ENCODE measurements at regions not wholly inside any gene's neighbourhood (a gene's known extent, or its start where the extent isn't known, plus 50 kb on each side); places are given as distances from the start of the nearest gene placed in this dataset.

DNA sequence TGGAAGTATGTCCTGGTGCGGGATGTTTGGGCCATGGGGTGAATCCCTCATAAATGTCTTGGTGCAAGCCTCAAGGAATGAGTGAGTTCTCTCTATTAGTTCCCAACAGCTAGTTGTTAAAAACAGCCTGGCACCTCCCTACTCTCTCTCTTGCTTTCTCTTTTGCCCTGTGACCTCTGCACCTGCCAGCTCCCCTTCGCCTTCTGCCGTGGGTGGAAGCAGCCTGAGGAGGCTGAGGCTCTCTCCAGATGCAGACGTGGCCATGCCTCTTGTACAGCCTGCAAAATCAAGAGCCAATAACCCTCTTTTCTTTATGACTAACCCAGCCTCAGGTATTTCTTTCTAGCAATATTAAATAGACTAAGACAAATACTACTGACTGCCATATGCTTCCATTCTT, 210.3 kb downstream of the POM121L12 start:
- Histone ChIP-seq H3K79me1 (replicated peaks; ENCODE audit: low read length, poor library complexity, severe bottlenecking) (no peaks in the 10 kb centered on the region), H3K4ac (ENCODE audit: low read depth in 1 of 2, low read length in 2 of 2) (no peak overlapping the region), H2BK5ac (ENCODE audit: low read depth, low read length, poor library complexity, severe bottlenecking) (no peak overlapping the region), H3K4me2 (ENCODE audit: low read length, poor library complexity, severe bottlenecking) (no peak overlapping the region), H3K27me3 (ENCODE audit: control insufficient read depth in 1 of 2, insufficient read depth in 1 of 2, low read length in 2 of 2) (no peaks in the 10 kb centered on the region), H3K9me3 (ENCODE audit: control insufficient read depth, low read length) (peaks cover 2% of the 10 kb centered on the region), H2BK12ac (ENCODE audit: low read length in 2 of 2) (no peak overlapping the region), H3K18ac (ENCODE audit: low read depth in 1 of 2, low read length in 2 of 2) (no peak overlapping the region), H2BK15ac (ENCODE audit: low read depth, poor library complexity, severe bottlenecking) (no peak overlapping the region), H4K8ac (ENCODE audit: low read length) (no peak overlapping the region), H3K23ac (ENCODE audit: low read length in 2 of 2) (no peak overlapping the region), H3K14ac (ENCODE audit: low read length in 2 of 2) (no peak overlapping the region), H3K4me1 (ENCODE audit: control insufficient read depth, insufficient read depth, low read depth, low read length) (no peaks in the 10 kb centered on the region), H2AK5ac (ENCODE audit: low read length, severe bottlenecking) (no peak overlapping the region), H3K9ac (ENCODE audit: low read length) (no peak overlapping the region), H3K4me3 (ENCODE audit: insufficient read depth in 1 of 2, low read depth in 1 of 2, low read length in 2 of 2) (no peak overlapping the region), H3K27ac (ENCODE audit: low read length, poor library complexity, severe bottlenecking) (no peak overlapping the region), H4K91ac (ENCODE audit: low read length) (no peak overlapping the region), H2BK120ac (ENCODE audit: low read depth, low read length) (no peak overlapping the region), H3K36me3 (ENCODE audit: control insufficient read depth in 1 of 2, insufficient read depth in 2 of 2, low read depth in 1 of 2, low read length in 2 of 2) (no peaks in the 10 kb centered on the region), H2AFZ (ENCODE audit: low read depth, low read length) (no peak overlapping the region)
- WGBS = 73% methylated on average over 4 of the region's 4 CpGs
- no peak for DNase-seq

DNA sequence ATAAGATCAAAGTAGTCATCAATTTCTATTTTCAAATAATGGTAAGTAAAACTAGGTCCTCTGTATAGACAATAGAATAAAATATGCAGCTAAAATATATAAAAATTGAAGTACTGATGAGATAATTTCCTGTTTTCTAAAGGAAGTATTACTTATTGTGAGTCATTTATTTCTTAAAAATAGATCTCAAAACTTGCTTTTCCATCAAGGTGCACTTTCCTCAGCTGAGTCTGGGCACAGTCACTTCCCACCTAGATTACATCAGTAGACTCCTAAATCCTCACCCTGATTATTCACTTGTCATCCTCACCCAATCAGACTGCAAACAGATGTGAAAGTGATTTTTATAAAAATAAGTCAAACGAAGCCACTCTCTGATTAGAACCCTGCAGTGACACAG, 211.5 kb downstream of the POM121L12 start:
- no peak overlapping the region for H3K4me2 ChIP-seq (ENCODE audit: low read length, poor library complexity, severe bottlenecking)
- H3K9ac ChIP-seq (ENCODE audit: low read length) = no peak overlapping the region
- H3K4ac ChIP-seq (ENCODE audit: low read depth in 1 of 2, low read length in 2 of 2) = no peak overlapping the region
- H2BK15ac ChIP-seq (ENCODE audit: low read depth, poor library complexity, severe bottlenecking) = no peak overlapping the region
- H2BK5ac ChIP-seq (ENCODE audit: low read depth, low read length, poor library complexity, severe bottlenecking) = no peak overlapping the region
- no peak overlapping the region for H3K18ac ChIP-seq (ENCODE audit: low read depth in 1 of 2, low read length in 2 of 2)
- H3K36me3 ChIP-seq (ENCODE audit: control insufficient read depth in 1 of 2, insufficient read depth in 2 of 2, low read depth in 1 of 2, low read length in 2 of 2) = no peaks in the 10 kb centered on the region
- H2AFZ ChIP-seq (ENCODE audit: low read depth, low read length) = no peak overlapping the region
- no peak overlapping the region for H3K27ac ChIP-seq (ENCODE audit: low read length, poor library complexity, severe bottlenecking)
- no peak overlapping the region for H2BK120ac ChIP-seq (ENCODE audit: low read depth, low read length)
- 73% methylated on average over 1 of the region's 1 CpG for WGBS
- H3K14ac ChIP-seq (ENCODE audit: low read length in 2 of 2) = no peak overlapping the region
- H3K23ac ChIP-seq (ENCODE audit: low read length in 2 of 2) = no peak overlapping the region
- DNase-seq = no peak
- H3K4me1 ChIP-seq (ENCODE audit: control insufficient read depth, insufficient read depth, low read depth, low read length) = no peaks in the 10 kb centered on the region
- no peak overlapping the region for H3K4me3 ChIP-seq (ENCODE audit: insufficient read depth in 1 of 2, low read depth in 1 of 2, low read length in 2 of 2)
- H3K9me3 ChIP-seq (ENCODE audit: control insufficient read depth, low read length) = peaks cover 2% of the 10 kb centered on the region
- H4K8ac ChIP-seq (ENCODE audit: low read length) = no peak overlapping the region
- no peak overlapping the region for H2BK12ac ChIP-seq (ENCODE audit: low read length in 2 of 2)
- H3K27me3 ChIP-seq (ENCODE audit: control insufficient read depth in 1 of 2, insufficient read depth in 1 of 2, low read length in 2 of 2) = no peaks in the 10 kb centered on the region
- no peak overlapping the region for H2AK5ac ChIP-seq (ENCODE audit: low read length, severe bottlenecking)
- H3K79me1 ChIP-seq (replicated peaks; ENCODE audit: low read length, poor library complexity, severe bottlenecking) = no peaks in the 10 kb centered on the region
- no peak overlapping the region for H4K91ac ChIP-seq (ENCODE audit: low read length)

DNA sequence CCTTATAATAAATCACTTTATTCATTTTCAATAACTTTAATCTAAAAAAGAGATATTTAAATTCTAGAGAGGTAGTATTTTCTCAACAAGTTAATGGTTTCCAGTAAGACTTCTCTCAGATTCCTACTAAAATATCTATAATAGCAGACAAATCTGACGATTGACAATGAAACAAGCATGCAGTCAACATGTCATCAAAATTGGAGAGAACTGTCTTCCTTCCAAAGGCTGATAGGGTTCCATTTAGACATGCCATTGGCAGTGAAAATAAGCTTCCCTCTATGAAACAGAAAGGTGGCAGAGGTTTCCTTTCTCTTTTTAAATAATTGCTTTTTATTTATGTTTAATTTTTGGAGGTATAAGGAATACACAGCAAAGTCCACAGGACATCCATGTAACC, 217.1 kb downstream of the POM121L12 start:
- WGBS = 92% methylated on average over 1 of the region's 1 CpG
- H3K79me1 ChIP-seq (replicated peaks; ENCODE audit: low read length, poor library complexity, severe bottlenecking) = no peaks in the 10 kb centered on the region
- H3K4me3 ChIP-seq (ENCODE audit: insufficient read depth in 1 of 2, low read depth in 1 of 2, low read length in 2 of 2) = no peak overlapping the region
- H2AK5ac ChIP-seq (ENCODE audit: low read length, severe bottlenecking) = no peak overlapping the region
- no peak overlapping the region for H2BK12ac ChIP-seq (ENCODE audit: low read length in 2 of 2)
- no peak overlapping the region for H3K14ac ChIP-seq (ENCODE audit: low read length in 2 of 2)
- no peak overlapping the region for H2BK15ac ChIP-seq (ENCODE audit: low read depth, poor library complexity, severe bottlenecking)
- H2BK120ac ChIP-seq (ENCODE audit: low read depth, low read length) = no peak overlapping the region
- no peaks in the 10 kb centered on the region for H3K27me3 ChIP-seq (ENCODE audit: control insufficient read depth in 1 of 2, insufficient read depth in 1 of 2, low read length in 2 of 2)
- no peak overlapping the region for H3K4ac ChIP-seq (ENCODE audit: low read depth in 1 of 2, low read length in 2 of 2)
- H3K4me1 ChIP-seq (ENCODE audit: control insufficient read depth, insufficient read depth, low read depth, low read length) = no peaks in the 10 kb centered on the region
- H2BK5ac ChIP-seq (ENCODE audit: low read depth, low read length, poor library complexity, severe bottlenecking) = no peak overlapping the region
- H3K27ac ChIP-seq (ENCODE audit: low read length, poor library complexity, severe bottlenecking) = no peak overlapping the region
- H3K18ac ChIP-seq (ENCODE audit: low read depth in 1 of 2, low read length in 2 of 2) = no peak overlapping the region
- no peak overlapping the region for H3K23ac ChIP-seq (ENCODE audit: low read length in 2 of 2)
- H2AFZ ChIP-seq (ENCODE audit: low read depth, low read length) = no peak overlapping the region
- no peak for DNase-seq
- H3K9ac ChIP-seq (ENCODE audit: low read length) = no peak overlapping the region
- no peak overlapping the region for H4K8ac ChIP-seq (ENCODE audit: low read length)
- no peaks in the 10 kb centered on the region for H3K36me3 ChIP-seq (ENCODE audit: control insufficient read depth in 1 of 2, insufficient read depth in 2 of 2, low read depth in 1 of 2, low read length in 2 of 2)
- no peak overlapping the region for H3K4me2 ChIP-seq (ENCODE audit: low read length, poor library complexity, severe bottlenecking)
- H3K9me3 ChIP-seq (ENCODE audit: control insufficient read depth, low read length) = no peaks in the 10 kb centered on the region
- no peak overlapping the region for H4K91ac ChIP-seq (ENCODE audit: low read length)

DNA sequence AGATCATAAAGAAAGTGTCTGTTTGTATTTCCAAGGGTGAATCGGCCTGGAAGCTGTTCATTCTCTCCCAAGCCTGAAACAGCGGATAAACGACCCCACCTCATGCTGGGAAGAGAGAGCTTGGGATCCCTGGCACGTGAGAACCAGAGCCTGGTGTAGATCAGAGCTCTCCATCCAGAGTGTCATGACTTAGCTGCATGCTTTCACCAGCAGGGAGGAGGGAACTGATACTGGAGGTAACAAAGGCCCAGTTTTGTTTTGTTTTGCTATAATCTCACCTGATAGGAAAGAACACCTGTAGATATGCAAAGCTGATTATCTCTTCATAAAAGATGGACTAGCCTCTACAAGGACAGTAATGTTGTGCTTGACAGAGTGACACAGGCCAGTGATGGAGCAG, 236.6 kb downstream of the POM121L12 start:
- Histone ChIP-seq H3K14ac (ENCODE audit: low read length in 2 of 2) (no peak overlapping the region), H2AFZ (ENCODE audit: low read depth, low read length) (no peak overlapping the region), H3K36me3 (ENCODE audit: control insufficient read depth in 1 of 2, insufficient read depth in 2 of 2, low read depth in 1 of 2, low read length in 2 of 2) (no peaks in the 10 kb centered on the region), H2BK15ac (ENCODE audit: low read depth, poor library complexity, severe bottlenecking) (no peak overlapping the region), H4K91ac (ENCODE audit: low read length) (no peak overlapping the region), H2BK120ac (ENCODE audit: low read depth, low read length) (no peak overlapping the region), H3K79me1 (replicated peaks; ENCODE audit: low read length, poor library complexity, severe bottlenecking) (no peaks in the 10 kb centered on the region), H3K4ac (ENCODE audit: low read depth in 1 of 2, low read length in 2 of 2) (no peak overlapping the region), H3K27me3 (ENCODE audit: control insufficient read depth in 1 of 2, insufficient read depth in 1 of 2, low read length in 2 of 2) (no peaks in the 10 kb centered on the region), H4K8ac (ENCODE audit: low read length) (peak overlapping the region; percentile 75), H2BK5ac (ENCODE audit: low read depth, low read length, poor library complexity, severe bottlenecking) (no peak overlapping the region), H3K4me1 (ENCODE audit: control insufficient read depth, insufficient read depth, low read depth, low read length) (no peaks in the 10 kb centered on the region), H2AK5ac (ENCODE audit: low read length, severe bottlenecking) (no peak overlapping the region), H2BK12ac (ENCODE audit: low read length in 2 of 2) (no peak overlapping the region), H3K9me3 (ENCODE audit: control insufficient read depth, low read length) (no peaks in the 10 kb centered on the region), H3K4me2 (ENCODE audit: low read length, poor library complexity, severe bottlenecking) (no peak overlapping the region), H3K9ac (ENCODE audit: low read length) (no peak overlapping the region), H3K18ac (ENCODE audit: low read depth in 1 of 2, low read length in 2 of 2) (no peak overlapping the region), H3K23ac (ENCODE audit: low read length in 2 of 2) (no peak overlapping the region), H3K27ac (ENCODE audit: low read length, poor library complexity, severe bottlenecking) (no peak overlapping the region), H3K4me3 (ENCODE audit: insufficient read depth in 1 of 2, low read depth in 1 of 2, low read length in 2 of 2) (no peak overlapping the region)
- DNase-seq = peak; percentile 3
- 27% methylated on average over 4 of the region's 4 CpGs for WGBS

All from mesenchymal stem cell (in vitro differentiated cells and primary cell).